Panc1 (cell line): ENCODE measurements at regions not wholly inside any gene's neighbourhood (a gene's known extent, or its start where the extent isn't known, plus 50 kb on each side); places are given as distances from the start of the nearest gene placed in this dataset.

Experiments
- ATAC-seq: fragments of 200-7000 bp; cut with Tn5 transposase; 2 replicates; pipeline ENCODE4 v1.9.1; 2020; ENCODE audit warnings: mild to moderate bottlenecking, moderate library complexity
- BruUV-seq: library from RNA; stranded (reverse); fragments of 400-500 nt; replicated peaks from 2 replicates; lab custom pipeline; 2021; lab: Mats Ljungman, UMichigan
- CTCF ChIA-PET: fragments of 300-600 bp; sonication (Branson Sonifier 250); formaldehyde crosslinking; loops from one replicate; lab custom pipeline; 2022; ENCODE audit warnings: antibody characterized with exemption; lab: Charles Lee
- POLR2A ChIA-PET: fragments of 300-600 bp; sonication (Branson Sonifier 250); formaldehyde crosslinking; loops from one replicate; lab custom pipeline; 2022; ENCODE audit warnings: antibody characterized with exemption; lab: Charles Lee
- DNase-seq: peaks from one replicate; pipeline ENCODE4 v3.0.0-alpha.2; 2010; ENCODE audit warnings: low read depth, low spot score
- H3K27ac ChIP-seq: 2 replicates; pipeline ENCODE4 v1.5.1; 2011; ENCODE audit warnings: mild to moderate bottlenecking, low read length, inconsistent platforms
- H3K27me3 ChIP-seq: fragments of 200-500 bp; sonication (Bioruptor generic); 2 replicates; pipeline ENCODE4 v1.6.0; 2014; ENCODE audit warnings: low read length, inconsistent platforms; ENCODE audit not compliant: control insufficient read depth, insufficient read depth
- H3K36me3 ChIP-seq: fragments of 200-500 bp; sonication (Bioruptor generic); 2 replicates; pipeline ENCODE4 v1.5.1; 2014; ENCODE audit warnings: inconsistent platforms, mild to moderate bottlenecking, low read length, moderate library complexity; ENCODE audit not compliant: control insufficient read depth, insufficient read depth
- H3K4me1 ChIP-seq: 2 replicates; pipeline ENCODE4 v1.5.1; 2011; ENCODE audit warnings: inconsistent platforms, mild to moderate bottlenecking, low read length, moderate library complexity; ENCODE audit not compliant: control insufficient read depth, insufficient read depth
- H3K4me3 ChIP-seq, 2 experiments: 2 replicates each; pipeline ENCODE4 v1.5.1; 2011 to 2012; ENCODE audit warnings: low read depth in 2 of 2, low read length in 2 of 2, mild to moderate bottlenecking in 2 of 2, inconsistent platforms in 1 of 2, moderate library complexity in 1 of 2
- H3K9me3 ChIP-seq: fragments of 200-500 bp; sonication (Bioruptor generic); 2 replicates; pipeline ENCODE4 v1.5.1; 2014; ENCODE audit warnings: low read depth, mild to moderate bottlenecking, inconsistent platforms, low read length, moderate library complexity; ENCODE audit not compliant: control insufficient read depth, insufficient read depth
- POLR2AphosphoS5 ChIP-seq: IDR thresholded peaks from 2 replicates; pipeline ENCODE4 v1.6.1; 2012; ENCODE audit warnings: mild to moderate bottlenecking, low read depth, low read length, moderate library complexity
- SIN3A ChIP-seq: IDR thresholded peaks from 2 replicates; pipeline ENCODE4 v1.6.1; 2012; ENCODE audit warnings: low read depth, mild to moderate bottlenecking, low read length, moderate library complexity, borderline replicate concordance; ENCODE audit not compliant: insufficient read depth
- TCF7L2 ChIP-seq: IDR thresholded peaks from 2 replicates; pipeline ENCODE4 v1.6.1; 2011; ENCODE audit warnings: mild to moderate bottlenecking, low read depth, low read length, inconsistent platforms
- in situ Hi-C: cut with HindIII; loops from 2 replicates; pipeline ENCODE4 v1.10.0; 2016; ENCODE audit warnings: low sequenced_read_pairs, low pct_unique_long_range_greater_than_20kb
- intact Hi-C: fragments of 100-400 bp; cut with micrococcal nuclease; formaldehyde crosslinking; loops from one replicate; pipeline ENCODE4 v1.10.0; 2022; ENCODE audit not compliant: unreplicated experiment
- TF ChIP-seq, protein P1 (sequence below), 2 experiments: IDR thresholded peaks; 2 replicates each; pipeline ENCODE4 v1.6.1; 2011 to 2012; ENCODE audit warnings: low read depth in 2 of 2, control low read depth in 1 of 2, low read length in 1 of 2, mild to moderate bottlenecking in 1 of 2, moderate library complexity in 1 of 2; ENCODE audit not compliant: insufficient read depth in 1 of 2
- TF ChIP-seq, protein P2 (sequence below): fragments of 450-650 bp; IDR thresholded peaks from 2 replicates; pipeline ENCODE4 v1.5.1; 2017; ENCODE audit warnings: mild to moderate bottlenecking

DNA sequence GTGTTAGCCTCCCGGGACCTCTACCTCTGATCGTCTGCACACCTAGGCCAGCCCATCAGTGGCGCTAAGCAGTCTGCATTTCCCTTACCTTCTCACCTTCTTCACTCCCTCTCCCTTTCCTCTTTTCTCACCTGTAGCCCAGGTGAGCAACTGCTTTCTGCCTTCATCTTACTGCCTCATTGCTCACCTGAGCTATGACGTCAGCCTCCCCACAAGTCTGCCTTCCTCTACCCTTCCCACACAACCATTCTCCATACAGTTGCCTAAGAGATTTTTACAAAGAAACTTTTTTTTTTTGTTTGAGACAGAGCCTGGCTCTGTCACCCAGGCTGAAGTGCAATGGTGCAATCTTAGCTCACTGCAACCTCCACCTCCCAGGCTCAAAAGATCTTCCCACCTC is 136.3 kb downstream of the BCOR start:
- ATAC-seq: no peak
- POLR2A ChIA-PET: no interaction called here

DNA sequence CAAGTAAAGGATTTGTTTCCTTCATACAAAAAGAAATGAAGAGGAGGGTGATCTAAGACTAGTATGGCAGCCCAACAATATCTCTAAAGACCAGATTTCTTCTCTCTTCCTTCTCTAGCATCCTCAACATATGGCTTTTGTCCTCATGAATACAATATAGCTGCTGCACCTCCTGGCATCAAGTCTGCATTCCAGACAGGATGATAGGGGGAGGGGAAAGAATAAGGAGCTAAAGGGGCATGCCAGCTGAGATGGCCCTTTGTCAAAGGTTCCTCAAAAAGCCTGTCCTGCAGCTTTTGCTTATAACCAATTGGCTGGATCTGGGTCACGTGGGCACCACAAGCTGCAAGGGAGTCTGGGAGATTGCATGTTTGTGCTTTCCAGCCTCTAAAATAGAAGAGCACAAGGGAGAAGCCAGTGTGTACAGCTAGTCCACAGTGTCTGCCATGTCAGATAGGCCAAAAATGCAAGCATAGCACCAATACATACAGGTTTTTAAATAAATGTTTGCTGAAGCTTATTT is 132.6 kb downstream of the BCOR start:
- Histone ChIP-seq H3K27me3 (no peaks in the 10 kb centered on the region), H3K36me3 (no peaks in the 10 kb centered on the region), H3K27ac (no peak overlapping the region), H3K9me3 (no peaks in the 10 kb centered on the region), H3K4me3 (no peak overlapping the region), H3K4me1 (no peaks in the 10 kb centered on the region)
- POLR2A ChIA-PET: no interaction called here
- ATAC-seq (no peak), DNase-seq (no peak)
- intact Hi-C loops: no loop called here
- no peak for TF ChIP-seq POLR2AphosphoS5
- in situ Hi-C loops: no loop called here
- no TSS peak for BruUV-seq
- CTCF ChIA-PET: no interaction called here

More for the DNA sequence above, 136.3 kb downstream of the BCOR start:
- H3K9me3 ChIP-seq: no peaks in the 10 kb centered on the region
- H3K4me1 ChIP-seq: no peaks in the 10 kb centered on the region
- in situ Hi-C loops: no loop called here
- no peak for DNase-seq
- no peaks in the 10 kb centered on the region for H3K36me3 ChIP-seq
- no peak overlapping the region for H3K4me3 ChIP-seq
- H3K27ac ChIP-seq: no peak overlapping the region
- no TSS peak for BruUV-seq
- H3K27me3 ChIP-seq: no peaks in the 10 kb centered on the region
- CTCF ChIA-PET: no interaction called here
- intact Hi-C loops: no loop called here
- TF ChIP-seq POLR2AphosphoS5: no peak
- no peak for TF ChIP-seq TCF7L2
- no peak for TF ChIP-seq SIN3A

DNA sequence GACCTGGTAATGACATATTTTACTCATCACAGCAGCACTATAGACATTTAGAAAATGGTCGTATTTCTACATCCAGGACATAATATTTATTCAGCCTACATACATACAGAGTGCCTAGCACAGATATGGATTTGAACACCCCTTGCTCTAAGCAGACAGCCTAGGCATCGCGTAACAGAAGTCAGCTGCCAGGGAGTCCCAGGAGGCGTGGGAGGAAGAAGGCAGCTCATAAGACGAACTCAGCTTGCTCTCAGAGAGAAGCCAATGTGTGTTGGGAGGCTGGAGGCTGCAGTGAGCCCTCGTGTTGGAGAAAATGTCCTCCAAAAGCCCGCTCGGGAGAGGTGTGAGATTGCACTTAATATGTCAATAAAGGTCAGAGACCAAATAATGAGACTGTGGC is 131.6 kb downstream of the BCOR start:
- Histone ChIP-seq H3K36me3 (no peaks in the 10 kb centered on the region), H3K4me1 (no peaks in the 10 kb centered on the region), H3K4me3 (no peak overlapping the region), H3K27me3 (no peaks in the 10 kb centered on the region), H3K27ac (no peak overlapping the region), H3K9me3 (no peaks in the 10 kb centered on the region)
- POLR2A ChIA-PET: no interaction called here
- ATAC-seq (no peak), DNase-seq (no peak)
- no TSS peak for BruUV-seq
- TF ChIP-seq, protein P1, sequence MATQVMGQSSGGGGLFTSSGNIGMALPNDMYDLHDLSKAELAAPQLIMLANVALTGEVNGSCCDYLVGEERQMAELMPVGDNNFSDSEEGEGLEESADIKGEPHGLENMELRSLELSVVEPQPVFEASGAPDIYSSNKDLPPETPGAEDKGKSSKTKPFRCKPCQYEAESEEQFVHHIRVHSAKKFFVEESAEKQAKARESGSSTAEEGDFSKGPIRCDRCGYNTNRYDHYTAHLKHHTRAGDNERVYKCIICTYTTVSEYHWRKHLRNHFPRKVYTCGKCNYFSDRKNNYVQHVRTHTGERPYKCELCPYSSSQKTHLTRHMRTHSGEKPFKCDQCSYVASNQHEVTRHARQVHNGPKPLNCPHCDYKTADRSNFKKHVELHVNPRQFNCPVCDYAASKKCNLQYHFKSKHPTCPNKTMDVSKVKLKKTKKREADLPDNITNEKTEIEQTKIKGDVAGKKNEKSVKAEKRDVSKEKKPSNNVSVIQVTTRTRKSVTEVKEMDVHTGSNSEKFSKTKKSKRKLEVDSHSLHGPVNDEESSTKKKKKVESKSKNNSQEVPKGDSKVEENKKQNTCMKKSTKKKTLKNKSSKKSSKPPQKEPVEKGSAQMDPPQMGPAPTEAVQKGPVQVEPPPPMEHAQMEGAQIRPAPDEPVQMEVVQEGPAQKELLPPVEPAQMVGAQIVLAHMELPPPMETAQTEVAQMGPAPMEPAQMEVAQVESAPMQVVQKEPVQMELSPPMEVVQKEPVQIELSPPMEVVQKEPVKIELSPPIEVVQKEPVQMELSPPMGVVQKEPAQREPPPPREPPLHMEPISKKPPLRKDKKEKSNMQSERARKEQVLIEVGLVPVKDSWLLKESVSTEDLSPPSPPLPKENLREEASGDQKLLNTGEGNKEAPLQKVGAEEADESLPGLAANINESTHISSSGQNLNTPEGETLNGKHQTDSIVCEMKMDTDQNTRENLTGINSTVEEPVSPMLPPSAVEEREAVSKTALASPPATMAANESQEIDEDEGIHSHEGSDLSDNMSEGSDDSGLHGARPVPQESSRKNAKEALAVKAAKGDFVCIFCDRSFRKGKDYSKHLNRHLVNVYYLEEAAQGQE (IDR thresholded peaks at IDR 0.05; ENCODE audit: insufficient read depth in 1 of 2, low read depth in 2 of 2, low read length in 1 of 2): no peak
- in situ Hi-C loops: no loop called here
- CTCF ChIA-PET: no interaction called here
- intact Hi-C loops: no loop called here

DNA sequence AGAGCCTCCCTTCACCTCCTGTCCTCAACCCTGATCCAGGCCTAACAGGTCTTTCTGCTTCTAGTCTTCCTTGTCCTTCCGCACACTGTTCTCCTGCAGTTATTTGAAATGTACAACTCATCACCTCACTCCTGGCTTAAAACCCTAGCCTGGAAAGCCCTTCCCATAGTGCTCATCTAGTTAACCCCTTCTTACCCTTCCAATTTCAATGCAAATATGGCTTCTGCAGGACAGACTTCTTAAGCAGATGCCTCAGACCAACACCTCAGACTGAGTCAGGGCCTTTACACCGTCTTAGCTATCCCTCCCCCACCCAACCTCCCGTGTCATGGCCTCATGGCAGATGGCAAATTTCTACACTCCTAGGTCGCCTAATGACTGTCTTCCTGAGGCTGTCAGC is 130.4 kb downstream of the BCOR start:
- intact Hi-C loops: no loop called here
- TF ChIP-seq TCF7L2 (no peak), SIN3A (no peak), POLR2AphosphoS5 (no peak)
- TF ChIP-seq, protein P1 (IDR thresholded peaks at IDR 0.05; ENCODE audit: insufficient read depth in 1 of 2, low read depth in 2 of 2, low read length in 1 of 2): no peak
- TF ChIP-seq, protein P2, sequence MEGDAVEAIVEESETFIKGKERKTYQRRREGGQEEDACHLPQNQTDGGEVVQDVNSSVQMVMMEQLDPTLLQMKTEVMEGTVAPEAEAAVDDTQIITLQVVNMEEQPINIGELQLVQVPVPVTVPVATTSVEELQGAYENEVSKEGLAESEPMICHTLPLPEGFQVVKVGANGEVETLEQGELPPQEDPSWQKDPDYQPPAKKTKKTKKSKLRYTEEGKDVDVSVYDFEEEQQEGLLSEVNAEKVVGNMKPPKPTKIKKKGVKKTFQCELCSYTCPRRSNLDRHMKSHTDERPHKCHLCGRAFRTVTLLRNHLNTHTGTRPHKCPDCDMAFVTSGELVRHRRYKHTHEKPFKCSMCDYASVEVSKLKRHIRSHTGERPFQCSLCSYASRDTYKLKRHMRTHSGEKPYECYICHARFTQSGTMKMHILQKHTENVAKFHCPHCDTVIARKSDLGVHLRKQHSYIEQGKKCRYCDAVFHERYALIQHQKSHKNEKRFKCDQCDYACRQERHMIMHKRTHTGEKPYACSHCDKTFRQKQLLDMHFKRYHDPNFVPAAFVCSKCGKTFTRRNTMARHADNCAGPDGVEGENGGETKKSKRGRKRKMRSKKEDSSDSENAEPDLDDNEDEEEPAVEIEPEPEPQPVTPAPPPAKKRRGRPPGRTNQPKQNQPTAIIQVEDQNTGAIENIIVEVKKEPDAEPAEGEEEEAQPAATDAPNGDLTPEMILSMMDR: no peak
- in situ Hi-C loops: no loop called here
- Histone ChIP-seq H3K36me3 (no peaks in the 10 kb centered on the region), H3K9me3 (no peaks in the 10 kb centered on the region), H3K4me3 (no peak overlapping the region), H3K27ac (no peak overlapping the region), H3K4me1 (no peaks in the 10 kb centered on the region), H3K27me3 (no peaks in the 10 kb centered on the region)
- ATAC-seq (no peak), DNase-seq (no peak)
- ChIA-PET POLR2A (no interaction called here), CTCF (no interaction called here)
- BruUV-seq: no TSS peak
